ENCODE measurements at regions not wholly inside any gene's neighbourhood (a gene's known extent, or its start where the extent isn't known, plus 50 kb on each side); places are given as distances from the start of the nearest gene placed in this dataset.

- no peak for DNase-seq
These were observed 104.7 kb upstream of the DSEL start for GRCh38 chr18:67621049-67621713.

- no peak for DNase-seq
These were observed 101.5 kb upstream of the DSEL start for GRCh38 chr18:67618061-67618460.

- DNase-seq, result no peak
These were observed 99.4 kb upstream of the DSEL start for GRCh38 chr18:67615876-67616275.

- DNase-seq, result no peak
These were observed 97.2 kb upstream of the DSEL start for GRCh38 chr18:67613731-67614130.

GRCh38 chr18:67612281-67612680, 95.8 kb upstream of the DSEL start:
- no peak for DNase-seq

- no peak for DNase-seq
These were observed 92.2 kb upstream of the DSEL start for GRCh38 chr18:67608615-67609273.

GRCh38 chr18:67608191-67608590, 91.7 kb upstream of the DSEL start:
- DNase-seq, result no peak

- DNase-seq, result no peak
These were observed 84.0 kb upstream of the DSEL start for GRCh38 chr18:67600181-67601180.

- no peak for DNase-seq
These were observed 82.8 kb upstream of the DSEL start for GRCh38 chr18:67599277-67599676.

GRCh38 chr18:67597759-67598158, 81.2 kb upstream of the DSEL start:
- no peak for DNase-seq

- no peak for DNase-seq
These were observed 79.5 kb upstream of the DSEL start for GRCh38 chr18:67596003-67596402.

- DNase-seq, result no peak
These were observed 74.1 kb upstream of the DSEL start for GRCh38 chr18:67590571-67591141.

- DNase-seq, result no peak
These were observed 72.8 kb upstream of the DSEL start for GRCh38 chr18:67589325-67589724.

- no peak for DNase-seq
These were observed 69.6 kb upstream of the DSEL start for GRCh38 chr18:67586101-67586500.

- DNase-seq, result no peak
These were observed 67.1 kb upstream of the DSEL start for GRCh38 chr18:67583621-67584020.

GRCh38 chr18:67582488-67582887, 66.0 kb upstream of the DSEL start:
- no peak for DNase-seq

- no peak for DNase-seq
These were observed 64.7 kb upstream of the DSEL start for GRCh38 chr18:67581178-67581577.

GRCh38 chr18:67577386-67577785, 60.9 kb upstream of the DSEL start:
- no peak for DNase-seq

- DNase-seq, result no peak
These were observed 58.2 kb upstream of the DSEL start for GRCh38 chr18:67574749-67575148.

GRCh38 chr18:67568166-67568565, 51.6 kb upstream of the DSEL start:
- DNase-seq, result no peak
